GM10248 (cell line): ENCODE measurements at regions not wholly inside any gene's neighbourhood (a gene's known extent, or its start where the extent isn't known, plus 50 kb on each side); places are given as distances from the start of the nearest gene placed in this dataset.

Experiments used
- CTCF ChIA-PET: fragments of 300-600 bp; sonication (Branson Sonifier 250); formaldehyde crosslinking; extraction: SDS; loops from one replicate; lab custom pipeline; 2021; ENCODE audit warnings: antibody characterized with exemption; lab: Yijun Ruan, JAX
- POLR2A ChIA-PET: fragments of 350-650 bp; sonication (Branson Sonifier 250); formaldehyde crosslinking; extraction: SDS; loops from one replicate; lab custom pipeline; 2020; ENCODE audit warnings: antibody characterized with exemption; lab: Yijun Ruan, JAX
- DNase-seq: peaks from one replicate; pipeline ENCODE4 v3.0.0; 2012; ENCODE audit errors: extremely low spot score
- TF ChIP-seq, protein P1 (sequence below): IDR thresholded peaks from 2 replicates; pipeline ENCODE4 v1.5.1; 2012; ENCODE audit warnings: mild to moderate bottlenecking, low read depth; ENCODE audit errors: extremely low read depth, missing control alignments, control extremely low read depth

DNA sequence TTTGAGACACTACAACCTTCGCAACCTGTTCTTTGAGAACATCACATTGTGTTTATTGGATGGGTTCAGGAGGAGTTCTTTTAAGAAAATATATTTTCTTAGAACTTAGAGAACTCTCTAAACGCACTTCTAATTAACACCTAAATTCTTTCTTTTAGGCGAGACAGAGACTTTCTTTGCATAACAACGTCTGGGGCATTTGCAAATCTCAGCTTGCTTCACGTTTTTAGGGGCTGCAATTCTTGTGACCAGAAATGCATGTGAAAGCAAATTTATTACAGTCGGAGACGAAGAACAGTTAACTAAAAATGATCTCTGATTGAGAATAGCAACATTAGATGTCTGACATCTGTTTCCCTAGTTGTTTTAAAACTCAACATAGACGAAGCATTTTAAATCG, 568.3 kb upstream of the ZNF717 start:
- POLR2A ChIA-PET = no interaction called here
- no peak for DNase-seq
- TF ChIP-seq, protein P1, sequence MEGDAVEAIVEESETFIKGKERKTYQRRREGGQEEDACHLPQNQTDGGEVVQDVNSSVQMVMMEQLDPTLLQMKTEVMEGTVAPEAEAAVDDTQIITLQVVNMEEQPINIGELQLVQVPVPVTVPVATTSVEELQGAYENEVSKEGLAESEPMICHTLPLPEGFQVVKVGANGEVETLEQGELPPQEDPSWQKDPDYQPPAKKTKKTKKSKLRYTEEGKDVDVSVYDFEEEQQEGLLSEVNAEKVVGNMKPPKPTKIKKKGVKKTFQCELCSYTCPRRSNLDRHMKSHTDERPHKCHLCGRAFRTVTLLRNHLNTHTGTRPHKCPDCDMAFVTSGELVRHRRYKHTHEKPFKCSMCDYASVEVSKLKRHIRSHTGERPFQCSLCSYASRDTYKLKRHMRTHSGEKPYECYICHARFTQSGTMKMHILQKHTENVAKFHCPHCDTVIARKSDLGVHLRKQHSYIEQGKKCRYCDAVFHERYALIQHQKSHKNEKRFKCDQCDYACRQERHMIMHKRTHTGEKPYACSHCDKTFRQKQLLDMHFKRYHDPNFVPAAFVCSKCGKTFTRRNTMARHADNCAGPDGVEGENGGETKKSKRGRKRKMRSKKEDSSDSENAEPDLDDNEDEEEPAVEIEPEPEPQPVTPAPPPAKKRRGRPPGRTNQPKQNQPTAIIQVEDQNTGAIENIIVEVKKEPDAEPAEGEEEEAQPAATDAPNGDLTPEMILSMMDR = no peak
- CTCF ChIA-PET = no interaction called here

DNA sequence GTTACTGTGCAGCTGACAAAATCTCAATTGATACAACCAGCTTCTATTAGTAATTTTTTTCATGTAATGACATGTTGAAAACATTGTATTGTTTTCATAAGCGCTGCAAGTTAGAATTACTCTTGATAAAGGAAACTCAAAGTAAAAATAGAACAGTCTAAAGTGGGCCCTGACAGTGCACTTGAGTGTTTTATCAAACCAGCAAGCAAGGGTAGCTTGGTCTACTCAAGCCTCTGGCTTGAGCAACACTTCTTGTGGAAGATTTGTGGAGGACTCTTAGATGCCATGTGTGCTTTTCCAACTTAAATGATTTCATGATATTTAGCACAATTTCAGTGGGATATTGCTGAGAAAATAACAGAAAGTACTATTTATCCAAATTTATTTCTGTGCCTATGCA, 575.7 kb upstream of the ZNF717 start:
- ChIA-PET CTCF (no interaction called here), POLR2A (no interaction called here)
- no peak for DNase-seq
- TF ChIP-seq, protein P1 = no peak

DNA sequence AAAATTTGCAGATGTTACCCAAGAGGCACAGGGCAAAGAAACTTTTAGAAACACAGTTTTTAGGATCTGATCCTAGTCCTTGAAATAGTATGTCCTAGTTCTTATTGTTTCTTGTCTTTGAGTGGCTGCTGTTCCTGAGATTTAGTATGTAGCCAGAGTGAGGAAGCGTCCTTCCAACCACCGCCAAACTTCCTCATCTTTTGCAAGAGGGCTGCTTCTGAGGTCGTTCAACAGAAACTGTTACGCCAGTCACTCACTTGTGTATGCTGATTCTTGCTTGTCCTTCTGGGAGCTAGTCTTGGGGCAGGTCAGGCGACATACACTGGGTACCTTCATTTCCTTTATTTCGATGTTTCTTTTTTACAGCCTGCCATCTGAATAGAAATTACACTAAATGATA, 577.3 kb upstream of the ZNF717 start:
- TF ChIP-seq, protein P1 = no peak
- ChIA-PET POLR2A (no interaction called here), CTCF (no interaction called here)
- DNase-seq = no peak

DNA sequence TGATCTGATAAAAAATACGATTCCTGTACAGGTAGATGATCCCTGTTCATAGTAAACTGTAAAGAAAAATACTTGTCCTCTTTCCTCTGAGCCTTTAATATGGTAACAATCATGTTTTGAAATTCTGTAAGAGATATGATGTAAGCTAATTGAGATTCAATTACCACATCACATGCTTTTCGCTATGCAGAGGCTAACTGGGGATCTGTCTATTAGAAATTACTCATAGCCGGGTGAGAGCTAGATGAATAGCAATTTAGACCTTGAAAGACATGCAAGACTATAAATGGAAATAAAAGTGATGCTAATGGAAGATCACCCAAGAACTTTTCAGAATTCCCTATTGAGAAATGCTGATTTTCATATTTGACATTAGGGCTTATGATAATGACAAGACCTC, 579.9 kb upstream of the ZNF717 start:
- TF ChIP-seq, protein P1 = no peak
- DNase-seq = no peak
- ChIA-PET POLR2A (no interaction called here), CTCF (no interaction called here)

DNA sequence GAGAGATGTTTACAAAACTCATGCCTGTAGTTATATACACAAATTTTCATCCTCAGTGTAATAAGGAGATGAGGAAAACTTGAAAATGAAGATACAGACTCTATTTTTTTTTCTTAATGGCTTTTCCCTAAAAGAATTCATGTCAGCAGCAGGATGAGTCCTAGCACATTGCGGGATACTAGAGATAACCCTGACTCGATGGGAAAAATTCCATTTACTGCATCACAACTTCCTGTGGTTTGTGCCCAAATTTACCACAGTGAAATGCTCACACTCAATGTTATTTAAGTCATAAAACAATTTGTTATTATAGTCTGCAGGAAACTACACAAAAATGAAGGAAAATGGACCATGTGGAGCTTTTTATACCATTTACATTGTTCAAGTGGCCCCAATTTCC, 581.9 kb upstream of the ZNF717 start:
- no peak for DNase-seq
- POLR2A ChIA-PET = no interaction called here
- CTCF ChIA-PET = no interaction called here
- TF ChIP-seq, protein P1 = no peak

DNA sequence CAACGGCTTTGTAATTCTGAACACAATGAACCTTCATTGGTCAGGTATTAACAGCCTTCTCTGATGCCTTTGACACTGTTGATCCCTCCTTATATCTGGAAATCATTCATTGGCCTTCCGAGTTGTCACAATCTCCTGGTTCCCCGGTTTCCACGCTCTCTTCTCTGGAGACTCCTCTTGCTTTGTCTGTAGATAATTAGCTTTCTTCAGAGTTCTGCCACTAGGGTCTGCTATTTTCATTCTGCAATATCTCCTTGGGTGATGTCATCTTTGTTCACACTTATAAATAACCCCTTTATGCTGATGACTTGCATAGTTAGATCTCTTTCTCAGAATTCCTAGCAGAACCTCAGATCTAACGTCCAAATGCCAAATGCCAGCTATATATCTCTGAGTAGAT, 583.8 kb upstream of the ZNF717 start:
- CTCF ChIA-PET = interaction anchor here (1.3 to 1.9 kb wide), 3 partner anchors 10 to 212 kb away, joined by 3 to 5 read pairs (median 4); no protein-coding TSS in a partner anchor
- DNase-seq = no peak
- TF ChIP-seq, protein P1 = peak; percentile 18
- POLR2A ChIA-PET = no interaction called here
